Small intestine (tissue), 7 donors: ENCODE measurements at regions not wholly inside any gene's neighbourhood (a gene's known extent, or its start where the extent isn't known, plus 50 kb on each side); places are given as distances from the start of the nearest gene placed in this dataset.

Experiments used
- DNase-seq, 2 donors: peaks; one replicate each; pipeline versions ENCODE4 v3.0.0 to v3.0.0-alpha.2; 2013
- FAIRE-seq: peaks from 2 replicates; lab custom pipeline; 2012; peaks lifted over from hg19 to GRCh38; lab: Jason Lieb, UNC
- H3K27ac ChIP-seq, 3 donors: one replicate each; pipeline ENCODE4 v1.5.1; 2013; ENCODE audit warnings: low read length in 2 of 3, mild to moderate bottlenecking in 2 of 3, control low read depth in 1 of 3, inconsistent platforms in 1 of 3, low read depth in 1 of 3, moderate library complexity in 1 of 3
- H3K27me3 ChIP-seq, 3 donors: one replicate each; pipeline ENCODE4 v1.6.1; 2013; ENCODE audit warnings: low read length in 3 of 3, inconsistent platforms in 1 of 3; ENCODE audit not compliant: control insufficient read depth in 3 of 3, insufficient read depth in 3 of 3
- H3K36me3 ChIP-seq, 3 donors: one replicate each; pipeline ENCODE4 v1.6.1; 2013; ENCODE audit warnings: low read length in 3 of 3, inconsistent platforms in 1 of 3, low read depth in 1 of 3, mild to moderate bottlenecking in 1 of 3, moderate library complexity in 1 of 3; ENCODE audit not compliant: control insufficient read depth in 3 of 3, insufficient read depth in 2 of 3
- H3K4me1 ChIP-seq, 3 donors: one replicate each; pipeline ENCODE4 v1.6.1; 2013; ENCODE audit warnings: low read length in 2 of 3, inconsistent platforms in 1 of 3, low read depth in 1 of 3, mild to moderate bottlenecking in 1 of 3, moderate library complexity in 1 of 3; ENCODE audit not compliant: control insufficient read depth in 3 of 3, insufficient read depth in 2 of 3
- H3K4me3 ChIP-seq, 3 donors: one replicate each; pipeline ENCODE4 v1.5.1; 2013; ENCODE audit warnings: low read length in 3 of 3, control low read depth in 1 of 3, inconsistent platforms in 1 of 3, low read depth in 1 of 3, mild to moderate bottlenecking in 1 of 3, moderate library complexity in 1 of 3
- H3K9me3 ChIP-seq, 2 donors: one replicate each; pipeline ENCODE4 v1.6.1; 2013; ENCODE audit warnings: low read depth in 1 of 2, low read length in 1 of 2; ENCODE audit not compliant: control insufficient read depth in 2 of 2, insufficient read depth in 1 of 2
- WGBS, 3 donors: extraction: QIAGEN DNeasy Blood & Tissue Kit; methylation state at CpG; one replicate each; pipeline ENCODE4 v1.1.7; 2013; 5-methylcytosine and 5-hydroxymethylcytosine counted together
- donor health status: healthy with polysubstance abuse.
- donor health status: control.
- donor health status: control.
- donor health status: Bipolar disorder and iron deficiency.
- donor health status: healthy.

DNA sequence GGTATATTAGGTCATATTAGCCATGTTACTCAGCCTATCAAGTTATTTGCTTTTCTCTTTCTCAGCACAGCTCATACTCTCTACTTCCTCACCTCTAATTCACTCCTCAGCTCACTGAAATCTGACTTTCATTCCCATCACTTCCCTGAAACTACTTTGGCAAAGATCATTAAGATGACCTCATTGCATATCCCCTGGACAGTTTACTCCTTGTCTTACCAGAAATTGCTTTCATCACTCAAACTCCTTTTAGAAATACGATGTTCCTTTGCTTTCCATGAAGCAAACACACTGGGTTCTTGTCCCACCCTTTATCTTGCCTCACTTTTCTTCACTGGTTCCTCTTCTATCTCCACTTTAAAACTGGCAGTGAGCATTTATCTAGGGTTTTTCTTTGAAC lies 354.4 kb downstream of the TUSC7 start:
- H3K9me3 ChIP-seq, result no peaks in the 10 kb centered on the region
- no peaks in the 10 kb centered on the region for H3K36me3 ChIP-seq
- 50 to 67% (median 53%) methylated on average over 1 of the region's 1 CpG for WGBS, 3 donors
- FAIRE-seq (no peak), DNase-seq (no peak)
- H3K27me3 ChIP-seq, result no peaks in the 10 kb centered on the region
- no peak overlapping the region for H3K4me3 ChIP-seq
- no peaks in the 10 kb centered on the region for H3K4me1 ChIP-seq
- H3K27ac ChIP-seq, result no peak overlapping the region

DNA sequence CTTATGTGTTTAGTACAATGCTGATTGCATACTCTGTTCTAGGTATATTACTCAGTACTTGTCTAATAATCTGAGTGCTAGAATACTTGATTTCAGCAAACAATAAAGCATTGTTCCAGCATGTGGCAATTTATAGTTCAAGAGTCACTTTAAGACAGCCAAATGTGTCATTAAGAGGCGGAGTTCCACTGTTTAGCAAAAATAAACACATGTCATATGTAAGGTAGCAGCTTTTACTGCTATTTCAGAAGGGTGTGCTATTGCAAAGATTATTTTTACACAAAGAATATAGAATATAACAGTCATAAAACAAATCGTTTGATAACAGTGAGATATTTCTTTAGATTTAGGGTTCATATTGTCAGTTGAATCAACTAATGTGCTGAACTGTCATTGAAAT lies 358.7 kb downstream of the TUSC7 start:
- Histone ChIP-seq H3K9me3 (no peaks in the 10 kb centered on the region), H3K27me3 (no peaks in the 10 kb centered on the region), H3K27ac (no peak overlapping the region), H3K36me3 (no peaks in the 10 kb centered on the region), H3K4me3 (no peak overlapping the region), H3K4me1 (no peaks in the 10 kb centered on the region)
- FAIRE-seq (no peak), DNase-seq (peak; percentile 17 to 21)
- WGBS, 3 donors, result 11 to 50% (median 23%) methylated on average over 2 of the region's 2 CpGs

GRCh38 chr3:117074826-117075225 lies 365.2 kb downstream of the TUSC7 start:
- FAIRE-seq, result no peak
- Histone ChIP-seq H3K36me3 (no peaks in the 10 kb centered on the region), H3K4me1 (no peaks in the 10 kb centered on the region), H3K27ac (no peak overlapping the region), H3K9me3 (no peaks in the 10 kb centered on the region), H3K4me3 (no peak overlapping the region), H3K27me3 (no peaks in the 10 kb centered on the region)
- WGBS, 3 donors, result 63 to 66% (median 64%) methylated on average over 3 of the region's 3 CpGs
- DNase-seq, result no peak

DNA sequence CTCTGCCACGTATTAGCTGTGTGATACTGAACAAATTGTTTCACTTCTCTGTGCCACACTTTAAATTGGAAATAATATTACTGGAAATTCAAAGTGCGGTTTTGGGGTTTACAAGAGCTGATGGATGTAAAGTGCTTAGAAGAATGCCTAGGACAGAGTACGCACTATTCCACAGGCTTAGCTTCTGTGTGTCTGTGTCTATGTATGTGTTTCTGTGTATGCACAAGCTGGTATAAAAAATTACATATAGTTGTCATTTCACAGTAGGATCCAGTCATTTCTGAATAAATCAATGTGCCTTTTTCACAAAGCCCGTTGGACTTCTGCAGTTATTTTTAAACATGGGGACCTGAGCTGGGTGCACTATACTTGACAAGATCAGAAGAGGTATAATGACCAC lies 370.4 kb downstream of the TUSC7 start:
- 84 to 92% (median 87%) methylated on average over 4 of the region's 4 CpGs for WGBS, 3 donors
- DNase-seq, result no peak
- Histone ChIP-seq H3K9me3 (no peaks in the 10 kb centered on the region), H3K36me3 (no peaks in the 10 kb centered on the region), H3K4me3 (no peak overlapping the region), H3K27me3 (no peaks in the 10 kb centered on the region), H3K4me1 (no peaks in the 10 kb centered on the region), H3K27ac (no peak overlapping the region)
- FAIRE-seq, result no peak

DNA sequence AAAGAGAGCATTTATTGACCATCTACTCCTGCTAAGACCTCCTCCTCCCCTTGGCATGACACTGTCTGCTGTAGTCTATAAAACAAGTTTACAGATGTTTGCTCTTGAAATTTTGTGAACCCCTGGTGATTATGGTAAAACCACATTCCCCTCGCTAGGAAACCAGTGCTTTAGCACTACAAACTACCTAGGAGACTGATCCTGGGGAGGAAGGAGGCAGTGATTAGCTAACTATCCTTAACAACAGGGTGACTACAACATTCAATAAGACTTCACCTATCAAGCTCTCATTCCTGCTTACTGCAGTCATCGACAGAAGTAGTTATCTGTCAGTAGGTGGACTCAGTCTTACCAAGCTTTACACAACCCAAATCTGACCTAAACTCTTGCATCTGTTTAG lies 371.3 kb downstream of the TUSC7 start:
- 76 to 92% (median 82%) methylated on average over 2 of the region's 2 CpGs for WGBS, 3 donors
- H3K4me3 ChIP-seq, result no peak overlapping the region
- H3K27ac ChIP-seq, result no peak overlapping the region
- no peaks in the 10 kb centered on the region for H3K36me3 ChIP-seq
- DNase-seq (no peak), FAIRE-seq (no peak)
- no peaks in the 10 kb centered on the region for H3K27me3 ChIP-seq
- H3K4me1 ChIP-seq, result no peaks in the 10 kb centered on the region
- H3K9me3 ChIP-seq, result no peaks in the 10 kb centered on the region

GRCh38 chr3:117084277-117084676 lies 374.7 kb downstream of the TUSC7 start:
- Histone ChIP-seq H3K27ac (no peak overlapping the region), H3K4me1 (no peaks in the 10 kb centered on the region), H3K4me3 (no peak overlapping the region), H3K9me3 (no peaks in the 10 kb centered on the region), H3K36me3 (no peaks in the 10 kb centered on the region), H3K27me3 (no peaks in the 10 kb centered on the region)
- FAIRE-seq (no peak), DNase-seq (no peak)
- WGBS, 3 donors, result 80 to 86% (median 82%) methylated on average over 3 of the region's 3 CpGs

DNA sequence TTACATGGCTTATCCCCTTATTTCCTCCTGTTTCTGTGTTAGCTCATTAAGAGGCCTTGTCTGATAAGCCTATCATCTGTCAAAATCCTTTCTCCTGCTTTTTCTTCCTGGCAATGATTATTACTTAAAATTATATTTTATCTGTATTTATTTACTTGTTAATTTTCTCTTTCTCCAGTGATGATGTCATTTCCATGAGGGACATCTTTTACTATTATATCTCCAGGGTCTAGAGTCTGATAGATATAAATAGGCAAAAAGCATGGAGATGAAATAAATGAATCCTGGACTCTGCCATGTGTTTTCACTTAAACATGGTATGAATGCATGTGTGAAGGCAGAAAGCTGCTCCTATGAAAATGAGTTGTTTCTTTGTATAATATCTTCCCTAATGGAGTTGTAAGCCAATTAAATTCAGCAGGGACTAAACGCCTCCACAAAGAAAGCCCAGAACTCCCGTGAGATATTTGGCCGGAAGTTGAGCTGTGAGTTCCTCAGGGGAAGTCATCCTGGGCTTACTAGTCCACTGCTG lies 375.2 kb downstream of the TUSC7 start:
- no peaks in the 10 kb centered on the region for H3K36me3 ChIP-seq
- H3K27me3 ChIP-seq, result no peaks in the 10 kb centered on the region
- 0 to 43% (median 0%) methylated on average over 3 of the region's 3 CpGs for WGBS, 3 donors
- DNase-seq (no peak), FAIRE-seq (no peak)
- no peaks in the 10 kb centered on the region for H3K4me1 ChIP-seq
- no peak overlapping the region for H3K4me3 ChIP-seq
- H3K27ac ChIP-seq, result no peak overlapping the region
- no peaks in the 10 kb centered on the region for H3K9me3 ChIP-seq

DNA sequence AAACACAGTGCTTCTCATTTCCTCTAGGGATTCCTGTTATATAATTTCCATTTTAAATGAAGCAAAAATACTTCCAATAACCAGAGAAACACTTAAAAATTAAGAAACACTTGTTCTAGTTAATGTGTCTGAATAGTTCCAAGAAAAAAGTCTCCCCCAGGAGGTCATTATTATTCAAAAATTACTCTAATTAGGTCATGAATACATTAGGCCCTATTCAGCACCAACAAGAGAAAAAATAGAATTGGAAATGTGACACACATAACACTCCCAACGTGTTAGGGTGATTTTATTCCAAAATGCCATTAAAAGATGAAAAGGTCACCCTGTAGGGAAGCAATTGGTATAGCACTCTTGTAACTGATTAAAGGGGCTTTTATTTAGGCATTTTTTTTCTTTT lies 382.1 kb downstream of the TUSC7 start:
- 56 to 84% (median 59%) methylated on average over 1 of the region's 1 CpG for WGBS, 3 donors
- no peaks in the 10 kb centered on the region for H3K27me3 ChIP-seq
- FAIRE-seq (no peak), DNase-seq (no peak)
- no peak overlapping the region for H3K4me3 ChIP-seq
- no peaks in the 10 kb centered on the region for H3K9me3 ChIP-seq
- no peaks in the 10 kb centered on the region for H3K36me3 ChIP-seq
- no peak overlapping the region for H3K27ac ChIP-seq
- no peaks in the 10 kb centered on the region for H3K4me1 ChIP-seq

DNA sequence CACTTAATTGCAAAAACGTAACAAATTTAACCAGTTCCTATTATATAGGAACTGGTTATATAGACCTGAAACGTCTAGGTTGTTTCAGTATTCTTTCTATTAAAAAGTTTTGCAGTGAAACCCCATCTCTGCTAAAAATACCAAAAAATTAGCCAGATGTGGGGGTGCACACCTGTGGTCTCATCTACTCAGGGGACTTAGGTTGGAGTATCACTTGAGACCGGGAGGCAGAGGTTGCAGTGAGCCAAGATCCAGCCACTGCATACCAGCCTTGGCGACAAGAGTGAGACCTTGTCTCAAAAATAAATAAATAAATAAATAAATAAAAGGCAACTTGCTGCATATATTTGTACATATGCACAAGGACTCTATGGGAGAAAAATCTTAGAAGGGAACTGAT lies 387.0 kb downstream of the TUSC7 start:
- 83 to 87% (median 86%) methylated on average over 4 of the region's 4 CpGs for WGBS, 3 donors
- no peak for FAIRE-seq

More for the DNA sequence above, 387.0 kb downstream of the TUSC7 start:
- no peaks in the 10 kb centered on the region for H3K27me3 ChIP-seq
- H3K9me3 ChIP-seq, result no peaks in the 10 kb centered on the region
- no peak overlapping the region for H3K27ac ChIP-seq
- H3K4me3 ChIP-seq, result no peak overlapping the region
- H3K36me3 ChIP-seq, result no peaks in the 10 kb centered on the region
- H3K4me1 ChIP-seq, result no peaks in the 10 kb centered on the region
- DNase-seq, result no peak
